ENCODE measurements at regions not wholly inside any gene's neighbourhood (a gene's known extent, or its start where the extent isn't known, plus 50 kb on each side); places are given as distances from the start of the nearest gene placed in this dataset.

DNA sequence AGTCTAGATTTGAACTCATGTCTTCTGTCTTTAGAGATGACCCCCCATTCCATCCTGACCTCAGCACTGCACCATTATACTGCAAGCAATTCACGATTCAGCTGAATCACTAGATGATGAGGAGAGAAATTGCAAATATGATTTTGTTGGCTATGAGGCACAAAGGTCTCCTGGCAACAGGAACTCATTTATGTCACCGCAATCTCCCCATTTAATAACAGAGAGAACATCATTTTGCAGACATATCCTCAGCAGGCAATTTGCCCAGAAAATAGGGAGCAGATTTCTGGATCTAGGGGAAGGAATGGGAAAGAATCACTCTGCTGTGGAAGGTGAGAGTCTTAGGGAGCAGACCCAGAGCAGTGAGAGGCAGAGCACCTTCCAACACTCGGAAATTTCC, 303.0 kb downstream of the PAX1 start:
- no peak for TF ChIP-seq POLR2A (IDR thresholded peaks at IDR 0.05)
- TF ChIP-seq, protein P1, sequence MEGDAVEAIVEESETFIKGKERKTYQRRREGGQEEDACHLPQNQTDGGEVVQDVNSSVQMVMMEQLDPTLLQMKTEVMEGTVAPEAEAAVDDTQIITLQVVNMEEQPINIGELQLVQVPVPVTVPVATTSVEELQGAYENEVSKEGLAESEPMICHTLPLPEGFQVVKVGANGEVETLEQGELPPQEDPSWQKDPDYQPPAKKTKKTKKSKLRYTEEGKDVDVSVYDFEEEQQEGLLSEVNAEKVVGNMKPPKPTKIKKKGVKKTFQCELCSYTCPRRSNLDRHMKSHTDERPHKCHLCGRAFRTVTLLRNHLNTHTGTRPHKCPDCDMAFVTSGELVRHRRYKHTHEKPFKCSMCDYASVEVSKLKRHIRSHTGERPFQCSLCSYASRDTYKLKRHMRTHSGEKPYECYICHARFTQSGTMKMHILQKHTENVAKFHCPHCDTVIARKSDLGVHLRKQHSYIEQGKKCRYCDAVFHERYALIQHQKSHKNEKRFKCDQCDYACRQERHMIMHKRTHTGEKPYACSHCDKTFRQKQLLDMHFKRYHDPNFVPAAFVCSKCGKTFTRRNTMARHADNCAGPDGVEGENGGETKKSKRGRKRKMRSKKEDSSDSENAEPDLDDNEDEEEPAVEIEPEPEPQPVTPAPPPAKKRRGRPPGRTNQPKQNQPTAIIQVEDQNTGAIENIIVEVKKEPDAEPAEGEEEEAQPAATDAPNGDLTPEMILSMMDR (IDR thresholded peaks at IDR 0.05), result no peak
- no peak for TF ChIP-seq POLR2AphosphoS5 (IDR thresholded peaks at IDR 0.05; ENCODE audit: insufficient read depth in 1 of 2, low read depth in 1 of 2)
- no peak for DNase-seq (ENCODE audit: extremely low spot score in 2 of 2)
- Histone ChIP-seq H3K9me3 (no peaks in the 10 kb centered on the region), H3K27me3 (no peaks in the 10 kb centered on the region), H3K4me3 (no peak overlapping the region), H3K36me3 (no peaks in the 10 kb centered on the region), H3K27ac (no peak overlapping the region), H3K4me1 (no peaks in the 10 kb centered on the region)
- intact Hi-C loops (cut with DNase I), result no loop called here

DNA sequence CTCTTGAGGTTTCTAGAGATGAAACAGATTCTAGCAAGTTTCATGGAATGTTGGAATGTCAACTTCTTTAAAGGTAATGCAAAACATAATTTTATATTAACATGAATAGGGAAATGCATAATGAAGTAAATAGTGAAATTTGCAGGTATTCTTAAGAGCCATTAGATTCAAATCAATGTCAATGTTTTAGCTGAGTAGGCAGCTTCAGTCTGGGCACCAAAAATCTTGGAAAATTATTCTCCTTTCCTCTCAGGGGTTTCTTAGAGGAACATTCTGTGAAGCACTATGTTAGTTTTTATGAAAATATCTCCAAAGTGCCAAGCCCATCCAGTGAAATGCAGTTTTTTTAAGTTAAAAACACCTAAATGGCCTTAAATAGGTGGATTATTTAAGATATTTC, 300.8 kb downstream of the PAX1 start:
- intact Hi-C loops (cut with DNase I), result no loop called here
- TF ChIP-seq, protein P1 (IDR thresholded peaks at IDR 0.05), result no peak
- TF ChIP-seq POLR2A (IDR thresholded peaks at IDR 0.05) (no peak), POLR2AphosphoS5 (IDR thresholded peaks at IDR 0.05; ENCODE audit: insufficient read depth in 1 of 2, low read depth in 1 of 2) (no peak)
- Histone ChIP-seq H3K27ac (no peak overlapping the region), H3K9me3 (no peaks in the 10 kb centered on the region), H3K27me3 (no peaks in the 10 kb centered on the region), H3K4me1 (no peaks in the 10 kb centered on the region), H3K4me3 (no peak overlapping the region), H3K36me3 (no peaks in the 10 kb centered on the region)
- DNase-seq (ENCODE audit: extremely low spot score in 2 of 2), result no peak

DNA sequence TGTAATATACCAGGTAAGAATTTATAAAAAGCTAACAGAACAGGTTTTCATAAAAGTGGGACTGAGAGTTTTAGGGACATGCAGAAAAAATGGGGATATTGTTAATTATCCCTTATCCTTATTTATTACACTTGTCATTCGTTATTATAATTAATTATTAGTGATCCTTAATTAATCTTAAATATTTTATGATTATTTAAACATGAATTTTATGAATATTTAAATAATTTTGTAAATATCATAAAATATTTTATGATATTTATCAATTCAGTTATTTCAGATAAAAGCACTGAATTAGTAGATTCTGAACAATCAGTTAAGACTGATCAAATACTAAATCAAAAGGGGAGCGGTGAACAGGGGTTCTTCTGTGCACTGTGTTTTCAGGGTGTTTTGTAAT, 300.1 kb downstream of the PAX1 start:
- Histone ChIP-seq H3K9me3 (no peaks in the 10 kb centered on the region), H3K27me3 (no peaks in the 10 kb centered on the region), H3K4me1 (no peaks in the 10 kb centered on the region), H3K27ac (no peak overlapping the region), H3K36me3 (no peaks in the 10 kb centered on the region), H3K4me3 (no peak overlapping the region)
- TF ChIP-seq, protein P1 (IDR thresholded peaks at IDR 0.05), result no peak
- no peak for TF ChIP-seq POLR2A (IDR thresholded peaks at IDR 0.05)
- TF ChIP-seq POLR2AphosphoS5 (IDR thresholded peaks at IDR 0.05; ENCODE audit: insufficient read depth in 1 of 2, low read depth in 1 of 2), result no peak
- no peak for DNase-seq (ENCODE audit: extremely low spot score in 2 of 2)
- intact Hi-C loops (cut with DNase I), result no loop called here

DNA sequence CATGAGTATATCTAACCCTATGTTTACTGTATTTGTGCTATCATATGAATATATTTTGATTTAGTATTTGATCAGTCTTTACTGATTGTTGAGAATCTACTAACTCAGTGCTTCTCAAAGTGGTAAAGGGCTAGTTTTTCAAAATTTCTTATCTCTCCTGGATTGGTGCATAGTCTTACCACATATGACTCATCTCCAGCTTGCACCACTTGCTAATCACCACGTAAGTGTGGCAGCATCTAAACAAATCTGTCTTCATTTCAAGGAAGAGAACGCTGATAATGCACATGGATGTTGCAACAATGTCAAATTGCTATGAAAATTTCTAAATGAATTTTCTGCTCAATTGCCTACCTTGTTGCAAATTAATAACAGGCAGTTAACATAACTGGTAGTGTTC, 299.5 kb downstream of the PAX1 start:
- Histone ChIP-seq H3K9me3 (no peaks in the 10 kb centered on the region), H3K4me1 (no peaks in the 10 kb centered on the region), H3K4me3 (no peak overlapping the region), H3K27ac (no peak overlapping the region), H3K36me3 (no peaks in the 10 kb centered on the region), H3K27me3 (no peaks in the 10 kb centered on the region)
- TF ChIP-seq, protein P1 (IDR thresholded peaks at IDR 0.05), result no peak
- TF ChIP-seq POLR2AphosphoS5 (IDR thresholded peaks at IDR 0.05; ENCODE audit: insufficient read depth in 1 of 2, low read depth in 1 of 2) (no peak), POLR2A (IDR thresholded peaks at IDR 0.05) (no peak)
- DNase-seq (ENCODE audit: extremely low spot score in 2 of 2), result no peak
- intact Hi-C loops (cut with DNase I), result no loop called here

DNA sequence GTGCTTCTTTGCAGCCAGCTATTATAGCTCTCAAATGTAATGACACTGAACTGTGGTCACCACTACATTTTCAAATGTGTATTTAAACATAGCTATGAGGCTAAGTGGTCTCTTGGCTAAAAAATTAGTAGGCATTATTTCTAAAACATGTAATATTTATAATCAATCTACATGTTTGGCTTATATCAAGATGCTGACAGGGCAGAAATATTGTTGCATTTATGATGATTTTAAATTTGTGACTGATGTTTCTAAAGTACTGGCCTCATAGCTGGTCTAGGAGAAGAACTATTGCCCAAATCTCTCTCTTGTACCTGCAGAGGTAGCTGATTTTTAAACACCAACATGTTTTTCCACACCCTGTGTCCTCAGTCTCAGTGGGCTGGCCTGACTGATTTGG, 298.2 kb downstream of the PAX1 start:
- intact Hi-C loops (cut with DNase I), result no loop called here
- no peak for DNase-seq (ENCODE audit: extremely low spot score in 2 of 2)

More for the DNA sequence above, 298.2 kb downstream of the PAX1 start:
- TF ChIP-seq POLR2A (IDR thresholded peaks at IDR 0.05), result no peak
- TF ChIP-seq, protein P1 (IDR thresholded peaks at IDR 0.05), result no peak
- no peak for TF ChIP-seq POLR2AphosphoS5 (IDR thresholded peaks at IDR 0.05; ENCODE audit: insufficient read depth in 1 of 2, low read depth in 1 of 2)
- no peaks in the 10 kb centered on the region for H3K36me3 ChIP-seq
- no peak overlapping the region for H3K4me3 ChIP-seq
- H3K27ac ChIP-seq, result no peak overlapping the region
- no peaks in the 10 kb centered on the region for H3K4me1 ChIP-seq
- no peaks in the 10 kb centered on the region for H3K27me3 ChIP-seq
- H3K9me3 ChIP-seq, result no peaks in the 10 kb centered on the region

Data from vagina (tissue), 2 donors.